ENCODE measurements at regions not wholly inside any gene's neighbourhood (a gene's known extent, or its start where the extent isn't known, plus 50 kb on each side); places are given as distances from the start of the nearest gene placed in this dataset.

DNA sequence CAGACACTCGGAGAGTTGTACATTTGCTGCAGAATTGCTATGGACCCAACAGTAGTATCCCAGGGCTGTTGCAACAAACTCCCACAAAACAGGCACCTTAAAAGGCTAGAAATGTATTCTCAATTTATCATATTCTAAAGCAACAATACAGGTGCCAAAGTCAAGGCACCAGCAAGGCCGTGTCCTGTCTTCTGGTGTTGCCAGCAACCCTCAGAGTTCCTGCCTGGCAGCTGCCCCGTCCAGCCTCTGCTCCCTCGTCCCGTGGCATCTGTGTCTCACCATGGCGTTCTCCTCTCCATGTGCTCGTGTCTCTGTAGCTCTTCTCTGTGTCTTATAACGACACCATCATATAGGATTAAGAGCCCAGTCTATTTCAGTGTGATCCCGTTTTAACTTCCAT is 67.7 kb upstream of the ARGLU1 start:
- H3K27ac ChIP-seq = no peak overlapping the region
- no peak for TF ChIP-seq ZFX (IDR thresholded peaks at IDR 0.05)
- TF ChIP-seq, protein P1, sequence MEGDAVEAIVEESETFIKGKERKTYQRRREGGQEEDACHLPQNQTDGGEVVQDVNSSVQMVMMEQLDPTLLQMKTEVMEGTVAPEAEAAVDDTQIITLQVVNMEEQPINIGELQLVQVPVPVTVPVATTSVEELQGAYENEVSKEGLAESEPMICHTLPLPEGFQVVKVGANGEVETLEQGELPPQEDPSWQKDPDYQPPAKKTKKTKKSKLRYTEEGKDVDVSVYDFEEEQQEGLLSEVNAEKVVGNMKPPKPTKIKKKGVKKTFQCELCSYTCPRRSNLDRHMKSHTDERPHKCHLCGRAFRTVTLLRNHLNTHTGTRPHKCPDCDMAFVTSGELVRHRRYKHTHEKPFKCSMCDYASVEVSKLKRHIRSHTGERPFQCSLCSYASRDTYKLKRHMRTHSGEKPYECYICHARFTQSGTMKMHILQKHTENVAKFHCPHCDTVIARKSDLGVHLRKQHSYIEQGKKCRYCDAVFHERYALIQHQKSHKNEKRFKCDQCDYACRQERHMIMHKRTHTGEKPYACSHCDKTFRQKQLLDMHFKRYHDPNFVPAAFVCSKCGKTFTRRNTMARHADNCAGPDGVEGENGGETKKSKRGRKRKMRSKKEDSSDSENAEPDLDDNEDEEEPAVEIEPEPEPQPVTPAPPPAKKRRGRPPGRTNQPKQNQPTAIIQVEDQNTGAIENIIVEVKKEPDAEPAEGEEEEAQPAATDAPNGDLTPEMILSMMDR (conservative IDR thresholded peaks at IDR 0.05) = no peak

DNA sequence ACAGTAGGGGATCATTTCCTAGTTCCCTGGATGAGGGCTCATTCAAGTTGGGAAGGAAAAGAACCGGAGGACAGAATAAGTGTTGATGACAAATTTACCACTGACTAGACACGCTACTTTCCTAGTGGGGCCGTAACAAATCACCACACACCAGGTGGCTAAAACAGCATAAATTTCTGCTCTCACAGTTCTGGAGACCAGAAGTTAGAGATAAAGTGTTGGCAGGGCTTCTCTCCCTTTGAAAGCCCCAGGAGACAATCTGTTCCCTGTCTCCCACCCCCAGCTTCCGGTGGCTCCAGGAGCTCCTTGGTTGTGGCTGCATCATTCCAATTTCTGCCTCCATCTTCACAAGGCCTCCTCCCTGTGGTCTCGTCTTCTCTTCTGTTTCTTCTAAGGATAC is 65.4 kb upstream of the ARGLU1 start:
- TF ChIP-seq, protein P1 (conservative IDR thresholded peaks at IDR 0.05) = no peak
- TF ChIP-seq ZFX (IDR thresholded peaks at IDR 0.05) = no peak
- no peak overlapping the region for H3K27ac ChIP-seq

DNA sequence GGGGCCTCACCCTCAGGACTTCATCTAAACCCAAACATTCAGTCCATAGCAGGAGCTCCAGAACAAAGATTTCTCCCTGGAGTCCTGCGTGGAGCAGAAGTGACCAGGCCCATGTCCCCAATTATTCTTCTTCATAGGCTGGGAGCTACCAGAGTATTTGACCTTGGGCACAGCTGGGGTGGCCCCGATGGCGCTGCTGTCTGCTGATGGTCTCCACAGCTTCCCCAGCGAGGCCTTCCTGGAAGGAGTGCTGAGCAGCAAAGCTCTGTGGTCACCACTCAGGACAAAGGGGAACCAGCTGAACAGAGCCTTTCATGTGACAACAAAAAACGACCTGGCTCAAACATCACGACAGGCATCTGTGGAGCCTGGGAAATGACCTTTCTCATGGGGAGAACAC is 62.7 kb upstream of the ARGLU1 start:
- H3K27ac ChIP-seq = no peak overlapping the region

DNA sequence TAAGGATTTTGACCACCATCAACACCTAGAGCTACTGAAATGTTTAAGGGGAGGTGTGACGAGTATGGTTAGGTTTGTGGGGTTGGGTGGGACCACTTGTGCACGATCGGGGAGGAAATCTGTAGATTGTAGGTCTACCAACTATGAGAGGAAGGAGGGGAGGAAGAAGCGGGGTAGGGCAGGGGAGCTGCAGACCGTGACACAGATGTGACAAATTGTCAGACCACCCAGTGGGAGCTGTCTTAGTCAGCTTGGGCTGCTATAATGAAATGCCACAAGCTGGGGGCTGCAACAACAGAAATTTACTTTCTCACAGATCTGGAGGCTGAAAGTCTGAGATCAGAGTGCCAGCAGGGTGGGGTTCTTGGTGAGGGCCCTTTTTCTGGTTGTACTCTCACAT is 62.2 kb upstream of the ARGLU1 start:
- H3K27ac ChIP-seq = no peak overlapping the region
- TF ChIP-seq ZFX (IDR thresholded peaks at IDR 0.05) = no peak
- TF ChIP-seq, protein P1 (conservative IDR thresholded peaks at IDR 0.05) = no peak

More for the DNA sequence above, 62.7 kb upstream of the ARGLU1 start:
- no peak for TF ChIP-seq ZFX (IDR thresholded peaks at IDR 0.05)
- TF ChIP-seq, protein P1 (conservative IDR thresholded peaks at IDR 0.05) = no peak

DNA sequence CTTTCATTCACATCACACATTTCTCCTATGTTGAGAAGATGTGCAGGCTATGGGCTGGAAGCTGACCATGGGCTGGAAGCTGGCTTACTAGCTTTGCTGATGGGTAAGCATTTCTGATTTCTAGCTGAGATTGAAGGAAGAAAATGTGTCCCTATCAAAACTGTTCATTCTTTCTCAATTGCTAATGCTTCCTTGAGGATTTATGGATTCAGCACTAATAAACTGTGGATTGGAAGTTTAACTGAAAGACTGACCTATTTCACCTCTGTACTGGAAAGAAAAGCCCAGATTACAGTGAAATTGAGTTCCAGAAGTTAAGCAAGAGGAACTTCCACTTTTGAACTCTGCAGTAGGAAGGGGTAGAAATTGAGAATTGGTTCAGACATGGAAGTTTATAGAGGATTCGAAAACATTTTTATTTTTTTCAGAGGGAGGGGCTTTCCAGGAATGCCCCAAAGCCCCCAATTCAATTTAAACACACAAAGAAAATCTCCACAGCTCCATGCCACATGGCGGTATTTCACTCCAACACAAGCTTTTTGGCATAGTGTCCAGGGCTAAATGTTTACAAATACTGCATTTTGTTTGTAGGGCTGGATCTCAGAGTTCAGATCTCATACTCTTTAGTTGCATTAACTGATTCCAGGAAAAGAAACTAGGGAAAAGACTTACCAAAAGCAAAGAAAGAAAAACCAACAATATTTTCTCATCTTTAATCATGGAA is 61.2 kb upstream of the ARGLU1 start:
- H3K27ac ChIP-seq = no peak overlapping the region
- TF ChIP-seq, protein P1 (conservative IDR thresholded peaks at IDR 0.05) = no peak
- TF ChIP-seq ZFX (IDR thresholded peaks at IDR 0.05) = no peak

DNA sequence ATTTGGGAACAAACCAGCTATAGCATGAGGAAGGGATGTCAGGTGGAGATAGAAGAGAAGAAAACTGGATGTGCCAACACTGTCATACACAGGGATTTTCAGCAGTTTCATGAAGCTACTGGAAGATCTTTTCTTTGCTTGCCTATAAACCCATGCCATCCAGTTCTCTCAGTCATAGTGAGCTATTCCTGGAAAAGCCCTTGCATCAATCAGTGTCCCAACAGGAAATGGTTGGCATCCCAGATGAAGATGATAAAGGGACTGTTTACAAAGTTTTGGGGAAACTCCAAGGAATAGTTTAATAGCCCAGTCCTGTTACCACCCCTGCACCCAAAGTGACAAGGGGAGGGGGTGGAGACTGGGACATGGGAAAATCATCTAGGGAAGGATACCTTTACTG is 58.5 kb upstream of the ARGLU1 start:
- H3K27ac ChIP-seq = no peak overlapping the region
- TF ChIP-seq, protein P1 (conservative IDR thresholded peaks at IDR 0.05) = no peak
- no peak for TF ChIP-seq ZFX (IDR thresholded peaks at IDR 0.05)

DNA sequence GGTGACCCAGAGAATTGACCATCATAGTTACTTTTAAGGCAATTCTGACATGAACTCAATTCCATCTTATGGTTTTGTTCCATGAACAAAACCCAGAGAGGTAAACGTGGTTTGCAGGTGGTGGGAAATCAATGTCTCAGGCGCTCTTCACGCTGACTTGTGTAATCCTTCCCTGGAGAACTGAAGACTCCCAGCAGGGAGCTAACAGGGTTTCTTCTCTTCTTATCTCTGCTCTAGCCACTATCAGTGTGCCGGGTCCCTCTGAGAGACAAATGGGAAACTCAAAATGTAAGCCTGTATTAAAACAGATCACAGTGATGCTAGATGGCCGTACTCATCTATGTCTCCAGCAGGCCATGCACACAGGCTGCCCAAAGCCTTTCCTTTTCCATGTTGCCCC is 57.6 kb upstream of the ARGLU1 start:
- TF ChIP-seq ZFX (IDR thresholded peaks at IDR 0.05) = no peak
- TF ChIP-seq, protein P1 (conservative IDR thresholded peaks at IDR 0.05) = no peak
- H3K27ac ChIP-seq = no peak overlapping the region

Data from C4-2B (cell line).